ENCODE measurements at regions not wholly inside any gene's neighbourhood (a gene's known extent, or its start where the extent isn't known, plus 50 kb on each side); places are given as distances from the start of the nearest gene placed in this dataset.

DNA sequence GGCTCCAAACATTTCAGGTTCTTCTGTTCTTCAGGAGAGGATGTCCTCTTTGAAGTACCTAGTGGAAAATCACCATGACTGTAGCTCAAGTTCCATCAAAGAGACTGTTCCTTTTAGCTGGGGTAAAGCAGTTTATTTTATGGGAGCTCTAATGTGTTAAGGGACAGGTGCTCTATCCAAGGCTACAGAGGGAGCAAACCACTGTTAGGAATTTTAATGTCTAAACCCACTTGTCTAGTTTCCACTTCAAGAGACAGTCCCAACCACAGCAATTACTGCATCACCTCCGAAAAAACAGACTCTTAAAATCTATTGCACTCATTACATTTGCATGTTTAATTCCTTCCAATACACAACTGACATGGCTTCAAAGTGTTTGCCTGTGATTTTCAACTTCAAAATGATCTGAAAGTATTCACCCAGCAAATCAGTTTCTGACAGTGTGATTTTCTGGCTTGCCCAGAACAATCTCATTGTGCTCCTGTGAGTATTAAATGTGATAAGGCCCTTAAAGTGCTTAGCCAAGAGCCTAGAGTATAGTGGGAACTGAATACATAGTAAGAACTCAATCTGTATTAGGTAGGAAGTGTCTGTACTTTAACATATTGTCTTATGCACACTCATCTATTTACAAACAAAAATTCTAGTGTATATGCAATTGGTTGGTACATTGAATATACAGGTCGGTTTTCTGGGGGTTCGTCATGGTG lies 266.5 kb upstream of the CCDC54 start:
- Histone ChIP-seq H3K4me2 (ENCODE audit: insufficient read depth, low read length) (no peak overlapping the region), H3K4me1 (ENCODE audit: insufficient read depth, low read length) (no peaks in the 10 kb centered on the region), H3K4me3 (ENCODE audit: low read depth in 1 of 2, low read length in 2 of 2) (no peak overlapping the region), H4K20me1 (ENCODE audit: insufficient read depth, low read length) (no peaks in the 10 kb centered on the region), H3K79me2 (ENCODE audit: insufficient read depth, low read length) (no peaks in the 10 kb centered on the region), H3K36me3 (ENCODE audit: insufficient read depth, low read length) (no peaks in the 10 kb centered on the region), H3K9me3 (ENCODE audit: insufficient read depth, low read length, severe bottlenecking) (no peaks in the 10 kb centered on the region), H3K9ac (ENCODE audit: low read depth, low read length) (no peak overlapping the region), H2AFZ (ENCODE audit: low read depth, low read length) (no peak overlapping the region), H3K27ac (ENCODE audit: low read length) (no peak overlapping the region), H3K27me3 (ENCODE audit: insufficient read depth, low read length, poor library complexity) (no peaks in the 10 kb centered on the region)
- ATAC-seq (ENCODE audit: insufficient read depth, low read depth) (no peak), DNase-seq (no peak)
- TF ChIP-seq, protein P1, sequence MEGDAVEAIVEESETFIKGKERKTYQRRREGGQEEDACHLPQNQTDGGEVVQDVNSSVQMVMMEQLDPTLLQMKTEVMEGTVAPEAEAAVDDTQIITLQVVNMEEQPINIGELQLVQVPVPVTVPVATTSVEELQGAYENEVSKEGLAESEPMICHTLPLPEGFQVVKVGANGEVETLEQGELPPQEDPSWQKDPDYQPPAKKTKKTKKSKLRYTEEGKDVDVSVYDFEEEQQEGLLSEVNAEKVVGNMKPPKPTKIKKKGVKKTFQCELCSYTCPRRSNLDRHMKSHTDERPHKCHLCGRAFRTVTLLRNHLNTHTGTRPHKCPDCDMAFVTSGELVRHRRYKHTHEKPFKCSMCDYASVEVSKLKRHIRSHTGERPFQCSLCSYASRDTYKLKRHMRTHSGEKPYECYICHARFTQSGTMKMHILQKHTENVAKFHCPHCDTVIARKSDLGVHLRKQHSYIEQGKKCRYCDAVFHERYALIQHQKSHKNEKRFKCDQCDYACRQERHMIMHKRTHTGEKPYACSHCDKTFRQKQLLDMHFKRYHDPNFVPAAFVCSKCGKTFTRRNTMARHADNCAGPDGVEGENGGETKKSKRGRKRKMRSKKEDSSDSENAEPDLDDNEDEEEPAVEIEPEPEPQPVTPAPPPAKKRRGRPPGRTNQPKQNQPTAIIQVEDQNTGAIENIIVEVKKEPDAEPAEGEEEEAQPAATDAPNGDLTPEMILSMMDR (IDR thresholded peaks at IDR 0.05; ENCODE audit: borderline replicate concordance, extremely low read depth, low read length, poor library complexity, severe bottlenecking) = no peak
- no peak for TF ChIP-seq EZH2 (IDR thresholded peaks at IDR 0.05; ENCODE audit: borderline replicate concordance, low read depth, low read length, severe bottlenecking)

DNA sequence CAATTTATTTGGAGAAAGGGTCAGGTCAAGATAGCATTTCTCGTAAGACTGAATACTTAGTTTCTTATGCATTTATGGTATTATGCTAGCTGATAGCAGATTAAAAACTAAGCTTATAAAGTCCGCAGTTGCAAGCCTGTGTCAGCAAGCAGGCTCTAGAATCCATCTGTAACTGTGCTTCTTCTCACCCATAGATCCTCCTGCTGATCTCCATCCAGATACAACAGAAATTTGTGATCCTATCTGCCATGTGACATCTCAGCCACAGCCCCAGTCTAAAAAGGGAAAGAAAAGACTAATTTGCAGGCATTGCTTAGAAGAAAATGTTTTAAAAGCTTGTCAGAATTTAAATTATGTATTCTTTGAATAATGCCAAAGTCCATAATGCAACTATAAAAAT lies 265.4 kb upstream of the CCDC54 start:
- Histone ChIP-seq H4K20me1 (ENCODE audit: insufficient read depth, low read length) (no peaks in the 10 kb centered on the region), H3K9me3 (ENCODE audit: insufficient read depth, low read length, severe bottlenecking) (no peaks in the 10 kb centered on the region), H3K79me2 (ENCODE audit: insufficient read depth, low read length) (no peaks in the 10 kb centered on the region), H3K4me1 (ENCODE audit: insufficient read depth, low read length) (no peaks in the 10 kb centered on the region), H3K27me3 (ENCODE audit: insufficient read depth, low read length, poor library complexity) (no peaks in the 10 kb centered on the region), H3K9ac (ENCODE audit: low read depth, low read length) (no peak overlapping the region), H2AFZ (ENCODE audit: low read depth, low read length) (no peak overlapping the region), H3K36me3 (ENCODE audit: insufficient read depth, low read length) (no peaks in the 10 kb centered on the region), H3K27ac (ENCODE audit: low read length) (no peak overlapping the region), H3K4me3 (ENCODE audit: low read depth in 1 of 2, low read length in 2 of 2) (no peak overlapping the region), H3K4me2 (ENCODE audit: insufficient read depth, low read length) (no peak overlapping the region)
- DNase-seq (no peak), ATAC-seq (ENCODE audit: insufficient read depth, low read depth) (no peak)
- TF ChIP-seq, protein P1 (IDR thresholded peaks at IDR 0.05; ENCODE audit: borderline replicate concordance, extremely low read depth, low read length, poor library complexity, severe bottlenecking) = no peak
- no peak for TF ChIP-seq EZH2 (IDR thresholded peaks at IDR 0.05; ENCODE audit: borderline replicate concordance, low read depth, low read length, severe bottlenecking)

DNA sequence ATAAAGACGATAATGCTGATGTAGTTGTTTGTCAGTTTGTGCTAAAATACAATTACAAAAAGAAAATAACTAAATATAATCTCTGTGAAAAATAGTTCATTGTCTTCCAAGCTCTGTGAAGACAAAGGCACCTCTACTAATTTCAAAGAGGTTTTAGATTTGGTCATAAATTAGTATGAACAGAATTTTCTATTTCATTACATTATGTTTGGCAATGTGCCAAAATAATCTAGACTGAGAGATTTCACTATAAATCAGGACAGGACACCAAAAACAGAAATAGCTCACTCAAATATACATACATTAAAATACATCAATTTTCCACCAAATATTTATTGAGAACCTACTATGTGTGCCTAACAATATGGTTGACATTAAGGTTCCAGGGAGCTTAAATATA lies 264.9 kb upstream of the CCDC54 start:
- H3K36me3 ChIP-seq (ENCODE audit: insufficient read depth, low read length) = no peaks in the 10 kb centered on the region
- H4K20me1 ChIP-seq (ENCODE audit: insufficient read depth, low read length) = no peaks in the 10 kb centered on the region
- H2AFZ ChIP-seq (ENCODE audit: low read depth, low read length) = no peak overlapping the region
- H3K79me2 ChIP-seq (ENCODE audit: insufficient read depth, low read length) = no peaks in the 10 kb centered on the region
- H3K4me2 ChIP-seq (ENCODE audit: insufficient read depth, low read length) = no peak overlapping the region
- DNase-seq (no peak), ATAC-seq (ENCODE audit: insufficient read depth, low read depth) (no peak)
- no peak overlapping the region for H3K9ac ChIP-seq (ENCODE audit: low read depth, low read length)
- no peak overlapping the region for H3K4me3 ChIP-seq (ENCODE audit: low read depth in 1 of 2, low read length in 2 of 2)
- H3K27me3 ChIP-seq (ENCODE audit: insufficient read depth, low read length, poor library complexity) = no peaks in the 10 kb centered on the region
- no peak overlapping the region for H3K27ac ChIP-seq (ENCODE audit: low read length)
- no peaks in the 10 kb centered on the region for H3K4me1 ChIP-seq (ENCODE audit: insufficient read depth, low read length)
- TF ChIP-seq, protein P1 (IDR thresholded peaks at IDR 0.05; ENCODE audit: borderline replicate concordance, extremely low read depth, low read length, poor library complexity, severe bottlenecking) = no peak
- no peak for TF ChIP-seq EZH2 (IDR thresholded peaks at IDR 0.05; ENCODE audit: borderline replicate concordance, low read depth, low read length, severe bottlenecking)
- no peaks in the 10 kb centered on the region for H3K9me3 ChIP-seq (ENCODE audit: insufficient read depth, low read length, severe bottlenecking)
